ENCODE measurements at regions not wholly inside any gene's neighbourhood (a gene's known extent, or its start where the extent isn't known, plus 50 kb on each side); places are given as distances from the start of the nearest gene placed in this dataset.

DNA sequence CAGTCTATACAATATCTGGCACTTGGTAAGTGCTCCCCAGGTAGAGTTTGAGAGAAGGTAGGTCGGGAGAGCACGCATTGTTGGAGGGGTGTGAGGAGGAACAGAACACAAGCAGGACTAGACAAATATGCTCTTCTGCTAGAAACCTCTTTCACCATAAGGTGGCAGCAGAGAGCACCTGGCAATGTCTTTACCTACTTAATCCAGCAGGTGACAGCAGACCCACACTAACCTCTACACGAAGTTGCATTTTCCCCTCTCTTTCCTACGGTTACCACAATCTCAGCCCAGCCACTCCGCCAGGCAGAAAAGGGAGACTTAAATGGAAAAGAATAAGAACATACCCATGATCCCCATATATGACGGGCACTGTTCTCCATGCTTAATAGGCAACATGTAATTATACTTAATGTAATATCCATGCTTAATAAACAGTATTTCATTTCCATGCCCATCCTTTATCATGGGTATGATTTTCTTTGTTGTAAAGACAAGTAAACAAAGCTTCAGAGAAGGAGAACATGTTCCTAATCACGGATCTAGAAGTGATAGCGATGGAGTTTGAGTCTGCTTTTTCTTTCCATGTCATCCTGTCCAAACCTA is 55.1 kb upstream of the CCL2 start:
- peak; percentile 100 for TF ChIP-seq CTCF (IDR thresholded peaks at IDR 0.05; ENCODE audit: insufficient read depth, low read depth, low read length, missing control alignments)
- H3K4me3 ChIP-seq (ENCODE audit: low read depth, low read length), result no peak overlapping the region
- DNase-seq (ENCODE audit: low read depth), result peak; percentile 85

DNA sequence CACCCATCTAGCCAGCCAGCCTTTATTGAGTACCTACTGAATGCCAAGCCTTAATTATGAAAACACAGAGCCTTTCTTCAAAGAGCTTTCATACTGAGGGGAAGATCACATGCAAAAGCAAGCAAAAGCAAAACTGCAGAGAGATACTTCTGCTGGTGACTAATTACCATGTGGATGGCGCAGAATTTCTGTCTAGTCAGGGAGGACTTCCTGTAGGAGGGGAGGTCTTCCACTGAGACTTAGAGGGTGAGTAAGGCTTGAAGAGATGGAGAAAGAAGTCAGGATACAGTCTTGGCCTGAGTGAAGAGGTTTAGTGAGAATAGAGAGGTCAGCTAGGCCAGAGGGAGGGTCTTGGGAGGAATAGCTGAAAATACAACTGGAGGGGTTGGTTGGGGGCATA is 53.9 kb upstream of the CCL2 start:
- TF ChIP-seq CTCF (IDR thresholded peaks at IDR 0.05; ENCODE audit: insufficient read depth, low read depth, low read length, missing control alignments), result no peak
- peak; percentile 18 for DNase-seq (ENCODE audit: low read depth)
- H3K4me3 ChIP-seq (ENCODE audit: low read depth, low read length), result no peak overlapping the region

- no peak overlapping the region for H3K4me3 ChIP-seq (ENCODE audit: low read depth, low read length)
- no peak for TF ChIP-seq CTCF (IDR thresholded peaks at IDR 0.05; ENCODE audit: insufficient read depth, low read depth, low read length, missing control alignments)
- DNase-seq (ENCODE audit: low read depth), result peak; percentile 50
These were observed 53.3 kb upstream of the CCL2 start for GRCh38 chr17:34201767-34202166.

- no peak for DNase-seq (ENCODE audit: low read depth)
- no peak overlapping the region for H3K4me3 ChIP-seq (ENCODE audit: low read depth, low read length)
- no peak for TF ChIP-seq CTCF (IDR thresholded peaks at IDR 0.05; ENCODE audit: insufficient read depth, low read depth, low read length, missing control alignments)
These were observed 52.0 kb upstream of the CCL2 start for GRCh38 chr17:34203018-34203638.

GRCh38 chr17:34204402-34204801 is 50.7 kb upstream of the CCL2 start:
- no peak overlapping the region for H3K4me3 ChIP-seq (ENCODE audit: low read depth, low read length)
- TF ChIP-seq CTCF (IDR thresholded peaks at IDR 0.05; ENCODE audit: insufficient read depth, low read depth, low read length, missing control alignments), result no peak
- no peak for DNase-seq (ENCODE audit: low read depth)

Measured in GM12865 (cell line).